Neural cell (in vitro differentiated cells): ENCODE measurements at regions not wholly inside any gene's neighbourhood (a gene's known extent, or its start where the extent isn't known, plus 50 kb on each side); places are given as distances from the start of the nearest gene placed in this dataset.

ENCODE experiments used
- MXI1 ChIP-seq: fragments of 450-650 bp; conservative IDR thresholded peaks from 2 replicates; pipeline ENCODE4 v1.6.1; 2014; ENCODE audit warnings: antibody characterized with exemption, mild to moderate bottlenecking; ENCODE audit not compliant: poor library complexity, severe bottlenecking
- TAF1 ChIP-seq: IDR thresholded peaks from 2 replicates; pipeline ENCODE4 v1.6.1; 2012; ENCODE audit warnings: low read depth
- TF ChIP-seq, protein P1 (sequence below): fragments of 450-650 bp; IDR thresholded peaks from 2 replicates; pipeline ENCODE4 v1.5.1; 2014; ENCODE audit warnings: antibody characterized with exemption, mild to moderate bottlenecking, moderate library complexity; ENCODE audit not compliant: poor library complexity, severe bottlenecking

DNA sequence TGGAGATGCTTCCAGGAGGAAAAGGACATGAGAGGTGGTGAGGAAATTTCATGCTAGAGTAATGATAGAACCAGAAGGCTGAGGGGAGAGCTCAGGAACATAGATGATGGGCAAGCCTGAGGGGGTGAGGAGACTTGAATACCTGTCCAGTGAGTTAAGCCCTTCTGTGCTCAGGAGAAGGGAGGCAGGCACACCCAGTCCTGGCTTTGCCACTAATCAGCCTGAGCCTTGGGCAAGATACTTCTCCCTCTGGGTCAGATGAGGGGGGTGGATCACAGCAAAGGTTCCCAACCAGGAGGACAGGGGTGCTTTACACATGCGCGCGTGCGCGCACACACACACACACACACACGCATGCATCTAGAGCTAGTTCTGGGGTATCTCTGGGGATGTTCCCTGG is 60.5 kb upstream of the KCNK12 start:
- TF ChIP-seq, protein P1, sequence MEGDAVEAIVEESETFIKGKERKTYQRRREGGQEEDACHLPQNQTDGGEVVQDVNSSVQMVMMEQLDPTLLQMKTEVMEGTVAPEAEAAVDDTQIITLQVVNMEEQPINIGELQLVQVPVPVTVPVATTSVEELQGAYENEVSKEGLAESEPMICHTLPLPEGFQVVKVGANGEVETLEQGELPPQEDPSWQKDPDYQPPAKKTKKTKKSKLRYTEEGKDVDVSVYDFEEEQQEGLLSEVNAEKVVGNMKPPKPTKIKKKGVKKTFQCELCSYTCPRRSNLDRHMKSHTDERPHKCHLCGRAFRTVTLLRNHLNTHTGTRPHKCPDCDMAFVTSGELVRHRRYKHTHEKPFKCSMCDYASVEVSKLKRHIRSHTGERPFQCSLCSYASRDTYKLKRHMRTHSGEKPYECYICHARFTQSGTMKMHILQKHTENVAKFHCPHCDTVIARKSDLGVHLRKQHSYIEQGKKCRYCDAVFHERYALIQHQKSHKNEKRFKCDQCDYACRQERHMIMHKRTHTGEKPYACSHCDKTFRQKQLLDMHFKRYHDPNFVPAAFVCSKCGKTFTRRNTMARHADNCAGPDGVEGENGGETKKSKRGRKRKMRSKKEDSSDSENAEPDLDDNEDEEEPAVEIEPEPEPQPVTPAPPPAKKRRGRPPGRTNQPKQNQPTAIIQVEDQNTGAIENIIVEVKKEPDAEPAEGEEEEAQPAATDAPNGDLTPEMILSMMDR, result no peak
- TF ChIP-seq TAF1 (no peak), MXI1 (no peak)
